Germinal center (tissue), 1 donor: ENCODE measurements at regions not wholly inside any gene's neighbourhood (a gene's known extent, or its start where the extent isn't known, plus 50 kb on each side); places are given as distances from the start of the nearest gene placed in this dataset.

ENCODE experiments used
- DNase-seq: peaks from one replicate; pipeline ENCODE4 v3.0.0; 2012; ENCODE audit warnings: mixed read lengths, low spot score

- no peak for DNase-seq
Observed at GRCh38 chr3:59339818-59340217, 290.0 kb upstream of the CFAP20DC start.

GRCh38 chr3:59338934-59339333 is 289.1 kb upstream of the CFAP20DC start:
- DNase-seq: no peak

GRCh38 chr3:59335338-59335737 is 285.5 kb upstream of the CFAP20DC start:
- no peak for DNase-seq

- DNase-seq: no peak
Observed at GRCh38 chr3:59334585-59334984, 284.8 kb upstream of the CFAP20DC start.

GRCh38 chr3:59327376-59327808 is 277.6 kb upstream of the CFAP20DC start:
- no peak for DNase-seq

GRCh38 chr3:59326246-59327024 is 276.6 kb upstream of the CFAP20DC start:
- peak; percentile 4 for DNase-seq

- no peak for DNase-seq
Observed at GRCh38 chr3:59321881-59322540, 272.2 kb upstream of the CFAP20DC start.

GRCh38 chr3:59320080-59320479 is 270.3 kb upstream of the CFAP20DC start:
- DNase-seq: no peak

- no peak for DNase-seq
Observed at GRCh38 chr3:59319442-59319841, 269.6 kb upstream of the CFAP20DC start.

GRCh38 chr3:59318881-59319280 is 269.1 kb upstream of the CFAP20DC start:
- DNase-seq: no peak

- no peak for DNase-seq
Observed at GRCh38 chr3:59317386-59317785, 267.6 kb upstream of the CFAP20DC start.

- DNase-seq: no peak
Observed at GRCh38 chr3:59316688-59317275, 267.0 kb upstream of the CFAP20DC start.

GRCh38 chr3:59313365-59313764 is 263.5 kb upstream of the CFAP20DC start:
- DNase-seq: peak; percentile 12

GRCh38 chr3:59311231-59311630 is 261.4 kb upstream of the CFAP20DC start:
- DNase-seq: no peak

GRCh38 chr3:59310736-59311135 is 260.9 kb upstream of the CFAP20DC start:
- no peak for DNase-seq

GRCh38 chr3:59308684-59309083 is 258.9 kb upstream of the CFAP20DC start:
- no peak for DNase-seq

GRCh38 chr3:59308001-59308400 is 258.2 kb upstream of the CFAP20DC start:
- no peak for DNase-seq

GRCh38 chr3:59306436-59306835 is 256.6 kb upstream of the CFAP20DC start:
- no peak for DNase-seq

- no peak for DNase-seq
Observed at GRCh38 chr3:59304296-59304695, 254.5 kb upstream of the CFAP20DC start.

- DNase-seq: no peak
Observed at GRCh38 chr3:59303452-59303851, 253.6 kb upstream of the CFAP20DC start.

GRCh38 chr3:59302442-59302841 is 252.6 kb upstream of the CFAP20DC start:
- no peak for DNase-seq

GRCh38 chr3:59300733-59301132 is 250.9 kb upstream of the CFAP20DC start:
- no peak for DNase-seq

- DNase-seq: no peak
Observed at GRCh38 chr3:59299561-59299960, 249.7 kb upstream of the CFAP20DC start.
